OCI-LY3 (cell line): ENCODE measurements at regions not wholly inside any gene's neighbourhood (a gene's known extent, or its start where the extent isn't known, plus 50 kb on each side); places are given as distances from the start of the nearest gene placed in this dataset.

Source experiments
- H2AFZ ChIP-seq: fragments of 200-600, 300-600 bp; shearing (Covaris generic); 2 replicates; pipeline ENCODE4 v1.6.0; 2014; ENCODE audit warnings: antibody characterized with exemption, low read depth, low read length
- H3K27ac ChIP-seq: fragments of 200-600, 300-600 bp; sonication (generic); 2 replicates; pipeline ENCODE4 v1.5.1; 2014; ENCODE audit warnings: mild to moderate bottlenecking, low read length, moderate library complexity, mixed read lengths
- H3K27me3 ChIP-seq: fragments of 200-600, 300-600 bp; sonication (generic); 2 replicates; pipeline ENCODE4 v1.6.1; 2014; ENCODE audit warnings: low read depth, low read length, mixed read lengths
- H3K36me3 ChIP-seq: fragments of 200-600, 300-600 bp; sonication (generic); replicated peaks from 2 replicates; pipeline ENCODE3; 2014; ENCODE audit warnings: low read depth, low read length, mixed read lengths
- H3K4me1 ChIP-seq: fragments of 300-600, 200-600 bp; sonication (generic); 2 replicates; pipeline ENCODE4 v1.6.1; 2014; ENCODE audit warnings: low read length, mixed read lengths
- H3K4me2 ChIP-seq: fragments of 200-600, 300-600 bp; sonication (generic); 2 replicates; pipeline ENCODE4 v1.6.1; 2014; ENCODE audit warnings: low read length, mixed read lengths
- H3K4me3 ChIP-seq: fragments of 300-600, 200-600 bp; sonication (generic); 2 replicates; pipeline ENCODE4 v1.5.1; 2014; ENCODE audit warnings: antibody characterized with exemption, mild to moderate bottlenecking, low read length, moderate library complexity
- H3K79me2 ChIP-seq: fragments of 300-600, 200-600 bp; shearing (Covaris generic); 2 replicates; pipeline ENCODE4 v1.6.1; 2014; ENCODE audit warnings: mild to moderate bottlenecking, low read length, mixed read lengths
- H3K9ac ChIP-seq: fragments of 300-600, 200-600 bp; shearing (Covaris generic); 2 replicates; pipeline ENCODE4 v1.6.0; 2014; ENCODE audit warnings: mild to moderate bottlenecking, low read length, moderate library complexity
- H3K9me3 ChIP-seq: fragments of 200-600, 300-600 bp; shearing (Covaris generic); 2 replicates; pipeline ENCODE4 v1.6.1; 2014; ENCODE audit warnings: low read length, mixed read lengths; ENCODE audit not compliant: insufficient read depth
- H4K20me1 ChIP-seq: fragments of 200-600, 300-600 bp; sonication (generic); 2 replicates; pipeline ENCODE4 v1.6.1; 2016; ENCODE audit warnings: low read length, mixed read lengths; ENCODE audit not compliant: insufficient read depth
- EZH2phosphoT487 ChIP-seq: fragments of 200-600 bp; shearing (Covaris generic); IDR thresholded peaks from 2 replicates; pipeline ENCODE4 v1.6.1; 2018; ENCODE audit warnings: antibody characterized with exemption, mixed run types, low read depth
- TF ChIP-seq, protein P1 (sequence below): fragments of 200-600, 300-600 bp; sonication (generic); IDR thresholded peaks from 2 replicates; pipeline ENCODE4 v1.5.1; 2014; ENCODE audit warnings: antibody characterized with exemption, low read length, low read depth

GRCh38 chr11:82462608-82463242 lies 270.9 kb downstream of the FAM181B start:
- Histone ChIP-seq H3K4me3 (no peak overlapping the region), H3K36me3 (no peaks in the 10 kb centered on the region), H3K27me3 (no peaks in the 10 kb centered on the region), H3K27ac (no peak overlapping the region), H3K9ac (no peak overlapping the region), H3K4me1 (no peaks in the 10 kb centered on the region), H3K79me2 (no peaks in the 10 kb centered on the region), H4K20me1 (no peaks in the 10 kb centered on the region), H2AFZ (no peak overlapping the region), H3K9me3 (no peaks in the 10 kb centered on the region), H3K4me2 (no peak overlapping the region)
- TF ChIP-seq, protein P1, sequence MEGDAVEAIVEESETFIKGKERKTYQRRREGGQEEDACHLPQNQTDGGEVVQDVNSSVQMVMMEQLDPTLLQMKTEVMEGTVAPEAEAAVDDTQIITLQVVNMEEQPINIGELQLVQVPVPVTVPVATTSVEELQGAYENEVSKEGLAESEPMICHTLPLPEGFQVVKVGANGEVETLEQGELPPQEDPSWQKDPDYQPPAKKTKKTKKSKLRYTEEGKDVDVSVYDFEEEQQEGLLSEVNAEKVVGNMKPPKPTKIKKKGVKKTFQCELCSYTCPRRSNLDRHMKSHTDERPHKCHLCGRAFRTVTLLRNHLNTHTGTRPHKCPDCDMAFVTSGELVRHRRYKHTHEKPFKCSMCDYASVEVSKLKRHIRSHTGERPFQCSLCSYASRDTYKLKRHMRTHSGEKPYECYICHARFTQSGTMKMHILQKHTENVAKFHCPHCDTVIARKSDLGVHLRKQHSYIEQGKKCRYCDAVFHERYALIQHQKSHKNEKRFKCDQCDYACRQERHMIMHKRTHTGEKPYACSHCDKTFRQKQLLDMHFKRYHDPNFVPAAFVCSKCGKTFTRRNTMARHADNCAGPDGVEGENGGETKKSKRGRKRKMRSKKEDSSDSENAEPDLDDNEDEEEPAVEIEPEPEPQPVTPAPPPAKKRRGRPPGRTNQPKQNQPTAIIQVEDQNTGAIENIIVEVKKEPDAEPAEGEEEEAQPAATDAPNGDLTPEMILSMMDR = no peak
- no peak for TF ChIP-seq EZH2phosphoT487

- Histone ChIP-seq H3K9me3 (no peaks in the 10 kb centered on the region), H3K27ac (no peak overlapping the region), H2AFZ (no peak overlapping the region), H3K9ac (no peak overlapping the region), H3K79me2 (no peaks in the 10 kb centered on the region), H3K36me3 (no peaks in the 10 kb centered on the region), H3K27me3 (no peaks in the 10 kb centered on the region), H3K4me1 (no peaks in the 10 kb centered on the region), H3K4me2 (no peak overlapping the region), H4K20me1 (no peaks in the 10 kb centered on the region), H3K4me3 (no peak overlapping the region)
- TF ChIP-seq EZH2phosphoT487 = no peak
- TF ChIP-seq, protein P1 = no peak
Observed at GRCh38 chr11:82458761-82459160, 274.9 kb downstream of the FAM181B start.

- Histone ChIP-seq H3K79me2 (no peaks in the 10 kb centered on the region), H3K4me1 (no peaks in the 10 kb centered on the region), H3K4me3 (no peak overlapping the region), H3K27me3 (no peaks in the 10 kb centered on the region), H3K9me3 (no peaks in the 10 kb centered on the region), H3K9ac (no peak overlapping the region), H2AFZ (no peak overlapping the region), H4K20me1 (no peaks in the 10 kb centered on the region), H3K36me3 (no peaks in the 10 kb centered on the region), H3K4me2 (no peak overlapping the region), H3K27ac (no peak overlapping the region)
- no peak for TF ChIP-seq EZH2phosphoT487
- TF ChIP-seq, protein P1 = no peak
Observed at GRCh38 chr11:82458147-82458546, 275.5 kb downstream of the FAM181B start.

GRCh38 chr11:82450996-82451395 lies 282.7 kb downstream of the FAM181B start:
- no peaks in the 10 kb centered on the region for H3K27me3 ChIP-seq

More at GRCh38 chr11:82450996-82451395, 282.7 kb downstream of the FAM181B start:
- Histone ChIP-seq H4K20me1 (no peaks in the 10 kb centered on the region), H2AFZ (no peak overlapping the region), H3K27ac (no peak overlapping the region), H3K4me1 (no peaks in the 10 kb centered on the region), H3K9me3 (no peaks in the 10 kb centered on the region), H3K79me2 (no peaks in the 10 kb centered on the region), H3K36me3 (no peaks in the 10 kb centered on the region), H3K4me3 (no peak overlapping the region), H3K9ac (no peak overlapping the region), H3K4me2 (no peak overlapping the region)
- TF ChIP-seq EZH2phosphoT487 = no peak
- TF ChIP-seq, protein P1 = no peak
